ENCODE measurements at regions not wholly inside any gene's neighbourhood (a gene's known extent, or its start where the extent isn't known, plus 50 kb on each side); places are given as distances from the start of the nearest gene placed in this dataset.

GRCh38 chr2:129698593-129698992, 280.9 kb upstream of the RAB6C start:
- in situ Hi-C loops (cut with HindIII; ENCODE audit: extremely low pct_ligation_motif_present, low pct_unique_long_range_greater_than_20kb) = no loop called here
- TF ChIP-seq ZNF329 (CRISPR knock-in tag; IDR thresholded peaks at IDR 0.05; ENCODE audit: low read depth) (no peak), KDM4B (CRISPR knock-in tag; IDR thresholded peaks at IDR 0.05) (no peak), ZNF143 (CRISPR knock-in tag; IDR thresholded peaks at IDR 0.05) (no peak), NFIB (CRISPR knock-in tag; IDR thresholded peaks at IDR 0.05; ENCODE audit: borderline replicate concordance) (no peak), SMYD3 (CRISPR knock-in tag; IDR thresholded peaks at IDR 0.05) (no peak), HMG20A (CRISPR knock-in tag; IDR thresholded peaks at IDR 0.05; ENCODE audit: borderline replicate concordance) (no peak), ZNF431 (CRISPR knock-in tag; IDR thresholded peaks at IDR 0.05; ENCODE audit: borderline replicate concordance, low read depth) (no peak), ZMAT5 (CRISPR knock-in tag; IDR thresholded peaks at IDR 0.05; ENCODE audit: borderline replicate concordance, low read depth) (no peak), ZNF317 (CRISPR knock-in tag; IDR thresholded peaks at IDR 0.05) (no peak), BATF2 (CRISPR knock-in tag; IDR thresholded peaks at IDR 0.05) (no peak), HINFP (CRISPR knock-in tag; IDR thresholded peaks at IDR 0.05; ENCODE audit: low read depth) (no peak), ZNF549 (CRISPR knock-in tag; IDR thresholded peaks at IDR 0.05) (no peak), ZBTB7B (CRISPR knock-in tag; IDR thresholded peaks at IDR 0.05) (no peak), ZNF546 (CRISPR knock-in tag; conservative IDR thresholded peaks at IDR 0.05) (no peak), ZFP36L2 (CRISPR knock-in tag; IDR thresholded peaks at IDR 0.05) (no peak), SP5 (CRISPR knock-in tag; IDR thresholded peaks at IDR 0.05; ENCODE audit: borderline replicate concordance, low read depth) (no peak), NR0B2 (CRISPR knock-in tag; IDR thresholded peaks at IDR 0.05) (no peak)
- H3K4me1 ChIP-seq (ENCODE audit: insufficient read depth, low read length) = no peaks in the 10 kb centered on the region
- H3K9me3 ChIP-seq (ENCODE audit: low read length) = no peaks in the 10 kb centered on the region
- H3K4me2 ChIP-seq (ENCODE audit: low read depth, low read length) = no peak overlapping the region
- no peak overlapping the region for H3K27ac ChIP-seq (ENCODE audit: extremely low read length, insufficient read depth, low read length)
- ATAC-seq (no peak; the same call in 2 of the 3 replicates), FAIRE-seq (no peak), DNase-seq (ENCODE audit: low spot score) (no peak)
- no peak overlapping the region for H3K9ac ChIP-seq (ENCODE audit: insufficient read depth, low read depth, low read length)
- BruUV-seq (replicated peaks) = no TSS peak
- H3K27me3 ChIP-seq (ENCODE audit: control insufficient read depth in 1 of 2, insufficient read depth in 2 of 2, low read length in 2 of 2) = no peaks in the 10 kb centered on the region
- 6% methylated on average over 3 of the region's 3 CpGs for WGBS (ENCODE audit: low lambda C conversion rate)
- no peak overlapping the region for H2AFZ ChIP-seq (ENCODE audit: low read length)
- H3K36me3 ChIP-seq (replicated peaks in 1 of 2; ENCODE audit: control insufficient read depth in 1 of 2, insufficient read depth in 2 of 2, low read length in 2 of 2) = no peaks in the 10 kb centered on the region
- no peaks in the 10 kb centered on the region for H4K20me1 ChIP-seq (ENCODE audit: insufficient read depth, low read length)
- intact Hi-C loops (cut with micrococcal nuclease; ENCODE audit: unreplicated experiment) = no loop called here
- H3K79me2 ChIP-seq (ENCODE audit: insufficient read depth, low read length) = no peaks in the 10 kb centered on the region
- ChIA-PET CTCF (ENCODE audit: low intra/inter-chr PET ratio, low total read pairs) (no interaction called here), POLR2A (no interaction called here)
- no peak overlapping the region for H3K4me3 ChIP-seq (replicated peaks in 1 of 3; ENCODE audit: insufficient read depth in 1 of 3, low read depth in 2 of 3, low read length in 3 of 3)
